MM.1S (cell line): ENCODE measurements at regions not wholly inside any gene's neighbourhood (a gene's known extent, or its start where the extent isn't known, plus 50 kb on each side); places are given as distances from the start of the nearest gene placed in this dataset.

Source experiments
- DNase-seq: peaks from one replicate; pipeline ENCODE4 v3.0.0-alpha.2; 2015
- H2AFZ ChIP-seq: fragments of 300-600 bp; sonication (generic); 2 replicates; pipeline ENCODE4 v1.6.0; 2016; ENCODE audit warnings: antibody characterized with exemption, low read length
- H3F3A ChIP-seq: fragments of 300-600 bp; sonication (generic); 2 replicates; pipeline ENCODE4 v1.6.1; 2016; ENCODE audit warnings: mild to moderate bottlenecking, antibody characterized with exemption, low read length, moderate library complexity, mixed read lengths; ENCODE audit not compliant: insufficient read depth
- H3K27ac ChIP-seq: fragments of 300-600 bp; sonication (generic); 2 replicates; pipeline ENCODE4 v1.5.1; 2016; ENCODE audit warnings: mild to moderate bottlenecking, low read length
- H3K27me3 ChIP-seq: fragments of 300-600 bp; sonication (generic); replicated peaks from 2 replicates; pipeline ENCODE4 v1.6.0; 2016; ENCODE audit warnings: low read length; ENCODE audit not compliant: insufficient read depth
- H3K36me3 ChIP-seq: fragments of 300-600 bp; sonication (generic); replicated peaks from 2 replicates; pipeline ENCODE4 v1.6.1; 2016; ENCODE audit warnings: mild to moderate bottlenecking, low read length, mixed read lengths; ENCODE audit not compliant: insufficient read depth
- H3K4me1 ChIP-seq: fragments of 300-600 bp; sonication (generic); 2 replicates; pipeline ENCODE4 v1.6.1; 2016; ENCODE audit warnings: low read length, mixed read lengths
- H3K4me2 ChIP-seq: fragments of 300-600 bp; sonication (generic); 2 replicates; pipeline ENCODE4 v1.6.0; 2016; ENCODE audit warnings: low read depth, low read length
- H3K4me3 ChIP-seq: fragments of 300-600 bp; sonication (generic); 2 replicates; pipeline ENCODE4 v1.5.1; 2016; ENCODE audit warnings: low read length, mixed read lengths
- H3K79me2 ChIP-seq: fragments of 300-600 bp; sonication (generic); 2 replicates; pipeline ENCODE4 v1.6.1; 2016; ENCODE audit warnings: mixed run types, low read length, mixed read lengths
- H3K9ac ChIP-seq: fragments of 300-600 bp; sonication (generic); 2 replicates; pipeline ENCODE4 v1.6.1; 2016; ENCODE audit warnings: low read length, mixed read lengths
- H3K9me2 ChIP-seq: fragments of 300-600 bp; sonication (generic); replicated peaks from 2 replicates; pipeline ENCODE4 v1.6.1; 2016; ENCODE audit warnings: mild to moderate bottlenecking, low read length, mixed read lengths; ENCODE audit not compliant: insufficient read depth
- H3K9me3 ChIP-seq: fragments of 300-600 bp; sonication (generic); replicated peaks from 2 replicates; pipeline ENCODE4 v1.6.1; 2016; ENCODE audit warnings: mild to moderate bottlenecking, low read length, mixed read lengths; ENCODE audit not compliant: insufficient read depth
- H4K20me1 ChIP-seq: fragments of 300-600 bp; sonication (generic); 2 replicates; pipeline ENCODE4 v1.6.1; 2016; ENCODE audit warnings: mild to moderate bottlenecking, low read length, moderate library complexity, mixed read lengths; ENCODE audit not compliant: insufficient read depth
- CTCF ChIP-seq: fragments of 300-600 bp; sonication (generic); IDR thresholded peaks from 2 replicates; pipeline ENCODE4 v1.5.1; 2016; ENCODE audit warnings: antibody characterized with exemption, low read length, mixed read lengths
- EZH2 ChIP-seq: fragments of 300-600 bp; sonication (generic); optimal IDR thresholded peaks from 2 replicates; pipeline ENCODE3; 2017; ENCODE audit warnings: low read depth, mild to moderate bottlenecking, antibody characterized with exemption, low read length, mixed read lengths
- EZH2phosphoT487 ChIP-seq: fragments of 300-600 bp; sonication (generic); IDR thresholded peaks from 2 replicates; pipeline ENCODE4 v1.6.1; 2018; ENCODE audit warnings: antibody characterized with exemption, low read length

GRCh38 chr1:165124772-165125171, 231.7 kb downstream of the LMX1A start:
- no peak for DNase-seq
- no peak overlapping the region for H3K9ac ChIP-seq
- no peaks in the 10 kb centered on the region for H3K9me2 ChIP-seq
- no peaks in the 10 kb centered on the region for H3K27me3 ChIP-seq
- no peak overlapping the region for H2AFZ ChIP-seq
- TF ChIP-seq EZH2 (no peak), CTCF (no peak), EZH2phosphoT487 (no peak)
- no peak overlapping the region for H3K27ac ChIP-seq
- H3F3A ChIP-seq: no peaks in the 10 kb centered on the region
- H3K4me3 ChIP-seq: no peak overlapping the region
- H3K4me1 ChIP-seq: peaks cover under 1% of the 10 kb centered on the region
- no peaks in the 10 kb centered on the region for H4K20me1 ChIP-seq
- H3K9me3 ChIP-seq: no peaks in the 10 kb centered on the region
- no peak overlapping the region for H3K4me2 ChIP-seq
- no peaks in the 10 kb centered on the region for H3K79me2 ChIP-seq
- H3K36me3 ChIP-seq: no peaks in the 10 kb centered on the region

GRCh38 chr1:165119086-165119485, 237.4 kb downstream of the LMX1A start:
- no peaks in the 10 kb centered on the region for H3K27me3 ChIP-seq
- DNase-seq: no peak

GRCh38 chr1:165117482-165117881, 239.0 kb downstream of the LMX1A start:
- Histone ChIP-seq H3F3A (no peaks in the 10 kb centered on the region), H3K4me3 (no peak overlapping the region), H3K36me3 (no peaks in the 10 kb centered on the region), H3K9me3 (no peaks in the 10 kb centered on the region), H3K4me2 (no peak overlapping the region), H3K4me1 (no peaks in the 10 kb centered on the region), H3K9ac (no peak overlapping the region), H3K27ac (no peak overlapping the region), H3K79me2 (no peaks in the 10 kb centered on the region), H3K27me3 (no peaks in the 10 kb centered on the region), H3K9me2 (no peaks in the 10 kb centered on the region), H4K20me1 (no peaks in the 10 kb centered on the region), H2AFZ (no peak overlapping the region)
- no peak for TF ChIP-seq EZH2
- no peak for TF ChIP-seq EZH2phosphoT487
- no peak for TF ChIP-seq CTCF
- DNase-seq: no peak

More at GRCh38 chr1:165119086-165119485, 237.4 kb downstream of the LMX1A start:
- Histone ChIP-seq H2AFZ (no peak overlapping the region), H3K9ac (no peak overlapping the region), H3K79me2 (no peaks in the 10 kb centered on the region), H3K27ac (no peak overlapping the region), H3K4me1 (no peaks in the 10 kb centered on the region), H3K36me3 (no peaks in the 10 kb centered on the region), H3K4me2 (no peak overlapping the region), H4K20me1 (no peaks in the 10 kb centered on the region), H3F3A (no peaks in the 10 kb centered on the region), H3K9me3 (no peaks in the 10 kb centered on the region), H3K4me3 (no peak overlapping the region), H3K9me2 (no peaks in the 10 kb centered on the region)
- no peak for TF ChIP-seq EZH2
- no peak for TF ChIP-seq EZH2phosphoT487

- no peaks in the 10 kb centered on the region for H3F3A ChIP-seq
- DNase-seq: no peak
- H3K9me2 ChIP-seq: no peaks in the 10 kb centered on the region
- no peaks in the 10 kb centered on the region for H4K20me1 ChIP-seq
- TF ChIP-seq EZH2: no peak
- no peak for TF ChIP-seq EZH2phosphoT487
- no peak for TF ChIP-seq CTCF
- no peaks in the 10 kb centered on the region for H3K36me3 ChIP-seq
- no peak overlapping the region for H3K4me2 ChIP-seq
- H3K4me1 ChIP-seq: no peaks in the 10 kb centered on the region
- no peaks in the 10 kb centered on the region for H3K79me2 ChIP-seq
- H2AFZ ChIP-seq: no peak overlapping the region
- H3K9me3 ChIP-seq: no peaks in the 10 kb centered on the region
- no peak overlapping the region for H3K27ac ChIP-seq
- H3K27me3 ChIP-seq: no peaks in the 10 kb centered on the region
- H3K9ac ChIP-seq: no peak overlapping the region
- no peak overlapping the region for H3K4me3 ChIP-seq
Measured at GRCh38 chr1:165116732-165117131, 239.8 kb downstream of the LMX1A start.
